BLaER1 (cell line): ENCODE measurements at regions not wholly inside any gene's neighbourhood (a gene's known extent, or its start where the extent isn't known, plus 50 kb on each side); places are given as distances from the start of the nearest gene placed in this dataset.

Experiments
- H3K27ac ChIP-seq: shearing (Covaris generic); formaldehyde crosslinking; 2 replicates; pipeline ENCODE4 v1.8.1; 2022
- H3K27me3 ChIP-seq: shearing (Covaris generic); formaldehyde crosslinking; 2 replicates; pipeline ENCODE4 v1.8.1; 2022
- H3K36me3 ChIP-seq: shearing (Covaris generic); formaldehyde crosslinking; 2 replicates; pipeline ENCODE4 v1.8.1; 2022
- H3K4me1 ChIP-seq: shearing (Covaris generic); formaldehyde crosslinking; 2 replicates; pipeline ENCODE4 v1.8.1; 2022
- H3K4me2 ChIP-seq: shearing (Covaris generic); formaldehyde crosslinking; 2 replicates; pipeline ENCODE4 v1.8.1; 2022
- H3K4me3 ChIP-seq: shearing (Covaris generic); formaldehyde crosslinking; 2 replicates; pipeline ENCODE4 v1.8.1; 2022
- H3K9ac ChIP-seq: shearing (Covaris generic); formaldehyde crosslinking; 2 replicates; pipeline ENCODE4 v1.8.1; 2022
- H3K9me3 ChIP-seq: shearing (Covaris generic); formaldehyde crosslinking; 2 replicates; pipeline ENCODE4 v1.8.1; 2022
- H4K20me1 ChIP-seq: shearing (Covaris generic); formaldehyde crosslinking; 2 replicates; pipeline ENCODE4 v1.8.1; 2022
- Cebpa-rat ChIP-seq: shearing (Covaris generic); IDR thresholded peaks from 2 replicates; pipeline ENCODE4 v1.8.1; 2022

DNA sequence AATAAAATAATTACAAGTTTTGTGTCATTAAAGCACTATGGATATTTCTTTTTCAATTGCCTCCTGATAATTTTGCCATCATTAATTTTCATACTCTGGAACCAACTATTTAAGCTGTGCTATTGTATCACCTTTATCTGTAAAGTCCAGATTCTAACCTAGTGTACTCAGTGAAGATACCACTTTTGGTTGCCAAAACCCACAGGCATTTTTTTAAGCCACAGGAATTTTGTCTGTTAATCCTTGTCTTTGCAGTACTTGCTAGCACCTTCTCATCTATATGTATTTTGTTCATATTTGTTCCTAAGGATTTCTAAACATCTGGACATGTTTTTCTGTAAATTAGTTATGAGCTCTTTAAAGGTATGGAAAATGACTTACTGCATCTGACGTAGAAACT, 481.4 kb upstream of the DAB2 start:
- H3K4me1 ChIP-seq: no peaks in the 10 kb centered on the region
- H3K36me3 ChIP-seq: no peaks in the 10 kb centered on the region
- no peak overlapping the region for H3K4me3 ChIP-seq
- H3K27me3 ChIP-seq: no peaks in the 10 kb centered on the region
- no peak overlapping the region for H3K9ac ChIP-seq
- no peak overlapping the region for H3K4me2 ChIP-seq
- H3K9me3 ChIP-seq: no peaks in the 10 kb centered on the region
- no peak overlapping the region for H3K27ac ChIP-seq
- H4K20me1 ChIP-seq: no peaks in the 10 kb centered on the region
- no peak for TF ChIP-seq Cebpa-rat

DNA sequence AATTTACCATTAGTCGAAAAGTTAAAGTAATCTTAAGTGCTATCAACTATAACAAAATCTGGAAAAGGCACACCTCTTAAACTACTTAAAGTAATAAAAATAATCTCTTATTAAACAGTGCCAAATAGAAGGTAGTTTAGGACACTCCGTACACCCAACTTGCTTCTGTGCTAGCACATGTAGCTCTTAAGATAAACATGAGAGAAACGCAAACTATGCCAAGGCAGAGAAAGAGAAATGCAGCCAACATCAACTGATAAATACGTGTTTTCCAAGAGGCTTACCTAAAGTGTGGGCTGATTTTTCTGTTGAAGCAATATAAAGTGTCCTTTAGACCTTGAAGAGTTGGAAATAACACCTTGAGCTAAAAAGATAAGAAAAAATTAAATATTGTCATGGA, 480.6 kb upstream of the DAB2 start:
- Histone ChIP-seq H3K4me1 (no peaks in the 10 kb centered on the region), H4K20me1 (no peaks in the 10 kb centered on the region), H3K36me3 (no peaks in the 10 kb centered on the region), H3K4me3 (no peak overlapping the region), H3K9me3 (no peaks in the 10 kb centered on the region), H3K27ac (no peak overlapping the region), H3K9ac (no peak overlapping the region), H3K27me3 (no peaks in the 10 kb centered on the region), H3K4me2 (no peak overlapping the region)
- no peak for TF ChIP-seq Cebpa-rat

- Histone ChIP-seq H3K4me3 (no peak overlapping the region), H3K4me1 (no peaks in the 10 kb centered on the region), H4K20me1 (no peaks in the 10 kb centered on the region), H3K27me3 (no peaks in the 10 kb centered on the region), H3K4me2 (no peak overlapping the region), H3K36me3 (no peaks in the 10 kb centered on the region), H3K9me3 (no peaks in the 10 kb centered on the region), H3K27ac (no peak overlapping the region), H3K9ac (no peak overlapping the region)
- TF ChIP-seq Cebpa-rat: no peak
Observed at GRCh38 chr5:39902626-39903025, 477.8 kb upstream of the DAB2 start.

DNA sequence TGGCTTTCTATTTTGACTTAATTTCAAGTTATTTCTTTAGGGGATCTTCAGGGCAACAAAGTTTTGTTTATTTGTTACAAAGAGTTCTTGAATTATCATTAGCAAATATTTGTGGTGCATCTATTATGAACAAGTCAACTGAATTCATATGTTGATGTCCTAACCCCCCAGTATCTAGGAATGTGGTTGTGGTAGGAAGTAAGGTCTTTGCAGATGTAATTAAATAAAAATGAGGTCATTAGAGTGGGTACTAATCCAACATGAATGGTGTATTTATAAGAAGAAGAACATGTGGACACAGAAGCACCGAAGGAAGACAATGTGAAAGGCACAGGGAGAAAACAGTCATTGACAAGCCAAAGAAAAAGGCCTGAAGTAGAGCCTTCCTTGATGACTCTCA, 474.0 kb upstream of the DAB2 start:
- H3K9me3 ChIP-seq: no peaks in the 10 kb centered on the region
- no peak overlapping the region for H3K4me3 ChIP-seq
- no peak overlapping the region for H3K27ac ChIP-seq
- no peak overlapping the region for H3K4me2 ChIP-seq
- no peaks in the 10 kb centered on the region for H3K36me3 ChIP-seq
- TF ChIP-seq Cebpa-rat: no peak
- no peaks in the 10 kb centered on the region for H4K20me1 ChIP-seq
- no peaks in the 10 kb centered on the region for H3K27me3 ChIP-seq
- no peaks in the 10 kb centered on the region for H3K4me1 ChIP-seq
- no peak overlapping the region for H3K9ac ChIP-seq

DNA sequence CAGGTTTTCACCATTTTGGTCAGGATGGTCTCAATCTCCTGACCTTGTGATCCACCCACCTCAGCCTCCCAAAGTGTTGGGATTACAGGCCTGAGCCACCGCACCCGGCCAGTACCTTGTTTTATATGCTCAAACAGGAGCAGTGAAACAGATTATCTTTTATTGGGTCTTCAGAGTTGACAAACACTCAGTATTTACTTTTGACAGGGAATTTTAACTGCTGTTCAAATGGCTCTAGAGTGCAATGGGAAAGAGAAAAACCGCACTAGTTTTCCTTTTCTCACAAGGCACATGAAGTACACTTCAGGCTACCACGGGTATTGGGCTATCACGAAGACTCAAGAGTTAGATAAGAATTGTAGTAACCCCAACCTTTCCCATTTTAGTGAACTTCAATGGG, 471.9 kb upstream of the DAB2 start:
- Histone ChIP-seq H3K9ac (no peak overlapping the region), H3K9me3 (no peaks in the 10 kb centered on the region), H3K36me3 (no peaks in the 10 kb centered on the region), H3K4me1 (no peaks in the 10 kb centered on the region), H4K20me1 (no peaks in the 10 kb centered on the region), H3K27ac (no peak overlapping the region), H3K4me3 (no peak overlapping the region), H3K4me2 (no peak overlapping the region), H3K27me3 (no peaks in the 10 kb centered on the region)
- no peak for TF ChIP-seq Cebpa-rat

DNA sequence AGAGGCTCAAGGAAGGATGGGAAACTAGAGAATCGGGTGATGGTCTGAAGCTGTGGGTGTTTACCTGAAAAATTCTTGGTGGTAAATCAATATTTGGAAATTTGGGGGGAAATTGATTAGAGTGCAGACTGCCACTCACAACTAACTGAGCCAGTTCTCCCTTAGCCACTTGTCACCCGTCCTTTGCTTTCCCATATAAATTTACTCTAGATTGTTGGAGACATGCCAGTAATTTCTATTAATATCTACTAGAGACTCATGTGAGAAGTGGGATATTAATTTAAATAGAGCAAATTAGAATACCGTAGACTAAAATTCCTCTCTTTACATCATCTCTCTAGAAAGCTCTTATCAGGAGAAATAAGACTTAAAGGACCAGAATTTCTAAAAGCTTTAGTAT, 471.3 kb upstream of the DAB2 start:
- no peaks in the 10 kb centered on the region for H3K27me3 ChIP-seq
- H3K4me1 ChIP-seq: no peaks in the 10 kb centered on the region
- H3K4me2 ChIP-seq: no peak overlapping the region
- H3K36me3 ChIP-seq: no peaks in the 10 kb centered on the region
- H3K4me3 ChIP-seq: no peak overlapping the region
- H3K9me3 ChIP-seq: no peaks in the 10 kb centered on the region
- no peak for TF ChIP-seq Cebpa-rat
- no peak overlapping the region for H3K9ac ChIP-seq
- no peaks in the 10 kb centered on the region for H4K20me1 ChIP-seq
- no peak overlapping the region for H3K27ac ChIP-seq

DNA sequence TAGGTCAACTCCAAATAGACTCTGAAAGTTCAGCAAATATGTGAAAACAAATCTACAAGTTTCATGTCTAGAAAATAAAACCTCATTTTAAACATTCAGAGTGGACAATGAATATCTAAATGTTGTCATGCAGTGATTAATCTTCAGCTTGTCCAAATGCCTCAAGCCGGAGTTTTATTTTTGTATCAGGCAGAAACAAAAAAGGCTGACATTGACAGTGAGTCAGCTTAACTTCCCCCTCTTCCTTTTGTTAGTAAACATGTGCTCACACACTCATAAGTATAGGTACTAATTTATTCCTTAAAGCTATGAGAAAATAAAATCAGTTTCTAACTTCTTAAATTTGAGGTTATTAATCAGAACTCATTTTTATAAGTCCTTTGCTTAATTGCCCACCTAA, 467.9 kb upstream of the DAB2 start:
- H3K4me3 ChIP-seq: no peak overlapping the region
- no peak overlapping the region for H3K27ac ChIP-seq
- TF ChIP-seq Cebpa-rat: no peak
- H4K20me1 ChIP-seq: no peaks in the 10 kb centered on the region
- H3K9me3 ChIP-seq: no peaks in the 10 kb centered on the region
- H3K36me3 ChIP-seq: no peaks in the 10 kb centered on the region
- no peak overlapping the region for H3K4me2 ChIP-seq
- no peaks in the 10 kb centered on the region for H3K4me1 ChIP-seq
- no peaks in the 10 kb centered on the region for H3K27me3 ChIP-seq
- H3K9ac ChIP-seq: no peak overlapping the region

DNA sequence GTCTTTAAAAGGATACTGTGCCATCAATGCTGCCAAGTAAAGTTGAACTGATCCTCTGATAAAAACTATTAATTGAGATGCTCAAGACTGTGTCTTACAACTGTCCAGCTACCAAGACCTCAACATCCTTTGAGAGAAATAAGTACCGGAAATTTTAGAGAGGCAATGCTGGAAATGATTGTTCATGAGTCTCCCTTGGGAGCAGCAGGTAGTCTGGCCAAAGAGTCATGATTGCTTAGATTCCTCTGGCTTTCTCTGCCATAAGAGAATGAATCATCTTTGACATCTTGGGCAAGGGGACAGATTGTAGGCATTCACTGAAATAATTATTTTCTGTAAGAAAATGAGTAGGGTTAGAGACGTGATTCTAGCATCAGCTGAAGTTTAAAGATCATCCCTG, 466.6 kb upstream of the DAB2 start:
- Histone ChIP-seq H3K27me3 (no peaks in the 10 kb centered on the region), H3K27ac (no peak overlapping the region), H3K4me2 (no peak overlapping the region), H4K20me1 (no peaks in the 10 kb centered on the region), H3K4me1 (no peaks in the 10 kb centered on the region), H3K36me3 (no peaks in the 10 kb centered on the region), H3K9ac (no peak overlapping the region), H3K9me3 (no peaks in the 10 kb centered on the region), H3K4me3 (no peak overlapping the region)
- no peak for TF ChIP-seq Cebpa-rat

GRCh38 chr5:39880985-39881384, 456.2 kb upstream of the DAB2 start:
- no peak; the same call in 1 of the 2 replicates for TF ChIP-seq Cebpa-rat
- Histone ChIP-seq H3K27ac (no peak overlapping the region), H3K36me3 (no peaks in the 10 kb centered on the region), H3K9ac (no peak overlapping the region), H3K4me3 (no peak overlapping the region), H3K4me1 (no peaks in the 10 kb centered on the region), H3K27me3 (no peaks in the 10 kb centered on the region), H3K9me3 (no peaks in the 10 kb centered on the region), H3K4me2 (no peak overlapping the region), H4K20me1 (no peaks in the 10 kb centered on the region)

DNA sequence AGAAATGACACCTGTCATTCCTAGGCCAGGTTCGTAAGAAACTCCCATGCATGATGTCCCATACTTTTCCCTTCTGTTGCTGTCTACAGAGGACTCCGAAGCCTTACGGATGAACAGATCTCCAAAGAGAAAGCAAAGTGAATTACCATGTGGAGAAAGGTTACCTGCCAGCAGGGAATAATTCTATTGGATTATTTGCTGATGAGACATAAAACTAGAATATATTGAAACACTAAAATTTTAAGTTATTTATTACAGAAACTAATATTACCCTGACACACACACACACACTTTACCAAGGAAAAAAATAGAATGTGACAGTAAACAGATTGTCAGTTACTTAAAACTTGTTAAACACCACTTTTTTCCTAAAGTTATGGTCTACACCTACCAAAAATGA, 452.7 kb upstream of the DAB2 start:
- H3K4me2 ChIP-seq: no peak overlapping the region

GRCh38 chr5:39876146-39876545, 451.4 kb upstream of the DAB2 start:
- no peak for TF ChIP-seq Cebpa-rat
- H3K9me3 ChIP-seq: 0 out of 2 replicates have a peak, but pooled peaks cover 1% of the 10 kb centered on the region

More for the DNA sequence above, 452.7 kb upstream of the DAB2 start:
- Histone ChIP-seq H3K27me3 (no peaks in the 10 kb centered on the region), H3K36me3 (no peaks in the 10 kb centered on the region), H3K4me3 (no peak overlapping the region), H3K9ac (no peak overlapping the region), H3K9me3 (no peaks in the 10 kb centered on the region), H3K27ac (no peak overlapping the region), H4K20me1 (no peaks in the 10 kb centered on the region), H3K4me1 (no peaks in the 10 kb centered on the region)
- no peak for TF ChIP-seq Cebpa-rat

More at GRCh38 chr5:39876146-39876545, 451.4 kb upstream of the DAB2 start:
- Histone ChIP-seq H3K36me3 (no peaks in the 10 kb centered on the region), H3K9ac (no peak overlapping the region), H3K4me2 (no peak overlapping the region), H3K4me1 (no peaks in the 10 kb centered on the region), H4K20me1 (no peaks in the 10 kb centered on the region), H3K27me3 (no peaks in the 10 kb centered on the region), H3K4me3 (no peak overlapping the region), H3K27ac (no peak overlapping the region)
